Testis (tissue), 2 donors: ENCODE measurements at regions not wholly inside any gene's neighbourhood (a gene's known extent, or its start where the extent isn't known, plus 50 kb on each side); places are given as distances from the start of the nearest gene placed in this dataset.

Source experiments
- CTCF ChIP-seq, 3 experiments: fragments of 450-650 bp in 2 of 3; fragments of 200-600 bp in 1 of 3; sonication (generic) in 1 of 3; IDR thresholded peaks; one replicate each; pipeline ENCODE4 v1.5.1; 2016 to 2019; ENCODE audit warnings: antibody characterized with exemption in 3 of 3, mild to moderate bottlenecking in 2 of 3, moderate library complexity in 1 of 3
- POLR2A ChIP-seq: fragments of 450-650 bp; IDR thresholded peaks from one replicate; pipeline ENCODE4 v1.6.1; 2017; ENCODE audit warnings: antibody characterized with exemption, mild to moderate bottlenecking, moderate library complexity

GRCh38 chr20:22673467-22673866 lies 89.1 kb upstream of the FOXA2 start:
- TF ChIP-seq CTCF (IDR thresholded peaks at IDR 0.05) (no peak), POLR2A (no peak)
